ENCODE measurements at regions not wholly inside any gene's neighbourhood (a gene's known extent, or its start where the extent isn't known, plus 50 kb on each side); places are given as distances from the start of the nearest gene placed in this dataset.

GRCh38 chr1:90122654-90123340 lies 127.9 kb downstream of the ZNF326 start:
- DNase-seq = no peak

- DNase-seq = no peak
Observed at GRCh38 chr1:90114521-90115141, 119.7 kb downstream of the ZNF326 start.

GRCh38 chr1:90107990-90108389 lies 113.1 kb downstream of the ZNF326 start:
- DNase-seq = no peak

GRCh38 chr1:90106311-90106710 lies 111.4 kb downstream of the ZNF326 start:
- no peak for DNase-seq

GRCh38 chr1:90104941-90105538 lies 110.1 kb downstream of the ZNF326 start:
- no peak for DNase-seq

- DNase-seq = no peak
Observed at GRCh38 chr1:90100566-90100965, 105.7 kb downstream of the ZNF326 start.

- DNase-seq = no peak
Observed at GRCh38 chr1:90092441-90092840, 97.5 kb downstream of the ZNF326 start.
